Mesenchymal stem cell (in vitro differentiated cells and primary cell): ENCODE measurements at regions not wholly inside any gene's neighbourhood (a gene's known extent, or its start where the extent isn't known, plus 50 kb on each side); places are given as distances from the start of the nearest gene placed in this dataset.

Source experiments
- DNase-seq: peaks from one replicate; pipeline ENCODE4 v3.0.0-alpha.2; 2013
- H2AFZ ChIP-seq: one replicate; pipeline ENCODE4 v1.6.1; 2013; ENCODE audit warnings: low read depth, mild to moderate bottlenecking, control low read depth, inconsistent platforms, low read length, moderate library complexity
- H2AK5ac ChIP-seq: 2 replicates; pipeline ENCODE4 v1.6.1; 2013; ENCODE audit warnings: low read length, moderate library complexity, mild to moderate bottlenecking, inconsistent platforms; ENCODE audit not compliant: severe bottlenecking
- H2BK120ac ChIP-seq: one replicate; pipeline ENCODE4 v1.6.1; 2013; ENCODE audit warnings: low read depth, mild to moderate bottlenecking, inconsistent platforms, low read length, moderate library complexity
- H2BK12ac ChIP-seq, 2 experiments: one replicate each; pipeline ENCODE4 v1.6.1; 2013; ENCODE audit warnings: inconsistent platforms in 2 of 2, low read length in 2 of 2, mild to moderate bottlenecking in 2 of 2, moderate library complexity in 2 of 2, control low read depth in 1 of 2
- H2BK15ac ChIP-seq: one replicate; pipeline ENCODE4 v1.6.1; 2013; ENCODE audit warnings: mild to moderate bottlenecking, low read depth, inconsistent platforms; ENCODE audit not compliant: poor library complexity, severe bottlenecking
- H2BK5ac ChIP-seq: 2 replicates; pipeline ENCODE4 v1.6.1; 2013; ENCODE audit warnings: low read depth, mild to moderate bottlenecking, low read length, control low read depth, inconsistent platforms; ENCODE audit not compliant: poor library complexity, severe bottlenecking
- H3K14ac ChIP-seq, 2 experiments: one replicate each; pipeline ENCODE4 v1.6.1; 2013; ENCODE audit warnings: inconsistent platforms in 2 of 2, low read length in 2 of 2, control low read depth in 1 of 2, mild to moderate bottlenecking in 1 of 2, moderate library complexity in 1 of 2
- H3K18ac ChIP-seq, 2 experiments: one replicate each; pipeline ENCODE4 v1.6.1; 2013; ENCODE audit warnings: inconsistent platforms in 2 of 2, low read length in 2 of 2, control low read depth in 1 of 2, low read depth in 1 of 2, mild to moderate bottlenecking in 1 of 2
- H3K23ac ChIP-seq, 2 experiments: one replicate each; pipeline ENCODE4 v1.6.1; 2013; ENCODE audit warnings: inconsistent platforms in 2 of 2, low read length in 2 of 2, mild to moderate bottlenecking in 2 of 2, moderate library complexity in 2 of 2, control low read depth in 1 of 2
- H3K27ac ChIP-seq: 2 replicates; pipeline ENCODE4 v1.5.1; 2013; ENCODE audit warnings: mild to moderate bottlenecking, moderate library complexity, low read length, control low read depth, inconsistent platforms; ENCODE audit not compliant: poor library complexity, severe bottlenecking
- H3K27me3 ChIP-seq, 2 experiments: 2 replicates each; pipeline versions ENCODE4 v1.6.1 to v1.7.0; 2013; ENCODE audit warnings: low read length in 2 of 2, mild to moderate bottlenecking in 2 of 2, moderate library complexity in 2 of 2, control low read depth in 1 of 2, inconsistent platforms in 1 of 2; ENCODE audit not compliant: control insufficient read depth in 1 of 2, insufficient read depth in 1 of 2
- H3K36me3 ChIP-seq, 2 experiments: 2 replicates each; pipeline versions ENCODE4 v1.6.1 to v1.7.0; 2013; ENCODE audit warnings: low read length in 2 of 2, control low read depth in 1 of 2, inconsistent platforms in 1 of 2, low read depth in 1 of 2, mild to moderate bottlenecking in 1 of 2; ENCODE audit not compliant: insufficient read depth in 2 of 2, control insufficient read depth in 1 of 2
- H3K4ac ChIP-seq, 2 experiments: one replicate each; pipeline ENCODE4 v1.6.1; 2013; ENCODE audit warnings: inconsistent platforms in 2 of 2, low read length in 2 of 2, mild to moderate bottlenecking in 2 of 2, moderate library complexity in 2 of 2, control low read depth in 1 of 2, low read depth in 1 of 2
- H3K4me1 ChIP-seq: 2 replicates; pipeline ENCODE4 v1.6.1; 2013; ENCODE audit warnings: low read depth, low read length, control low read depth; ENCODE audit not compliant: control insufficient read depth, insufficient read depth
- H3K4me2 ChIP-seq: 2 replicates; pipeline ENCODE4 v1.6.1; 2013; ENCODE audit warnings: low read length, mild to moderate bottlenecking, inconsistent platforms; ENCODE audit not compliant: poor library complexity, severe bottlenecking
- H3K4me3 ChIP-seq, 2 experiments: 2 replicates each; pipeline versions ENCODE4 v1.5.1 to v1.7.0; 2013; ENCODE audit warnings: low read length in 2 of 2, mild to moderate bottlenecking in 2 of 2, control low read depth in 1 of 2, low read depth in 1 of 2; ENCODE audit not compliant: insufficient read depth in 1 of 2
- H3K79me1 ChIP-seq: replicated peaks from 2 replicates; pipeline ENCODE4 v1.6.1; 2013; ENCODE audit warnings: mild to moderate bottlenecking, control low read depth, low read length, inconsistent platforms; ENCODE audit not compliant: poor library complexity, severe bottlenecking
- H3K9ac ChIP-seq: 2 replicates; pipeline ENCODE4 v1.7.0; 2013; ENCODE audit warnings: mild to moderate bottlenecking, low read length, moderate library complexity
- H3K9me3 ChIP-seq: 2 replicates; pipeline ENCODE4 v1.7.0; 2013; ENCODE audit warnings: mild to moderate bottlenecking, low read length; ENCODE audit not compliant: control insufficient read depth
- H4K8ac ChIP-seq: one replicate; pipeline ENCODE4 v1.6.1; 2013; ENCODE audit warnings: inconsistent platforms, mild to moderate bottlenecking, low read length, moderate library complexity
- H4K91ac ChIP-seq: one replicate; pipeline ENCODE4 v1.6.1; 2013; ENCODE audit warnings: mild to moderate bottlenecking, low read length, inconsistent platforms
- WGBS: methylation state at CpG from one replicate; pipeline ENCODE4 v1.1.7; 2013; ENCODE audit warnings: mixed read lengths; 5-methylcytosine and 5-hydroxymethylcytosine counted together

- Histone ChIP-seq H3K4me3 (no peak overlapping the region), H3K27ac (no peak overlapping the region), H2BK5ac (no peak overlapping the region), H4K8ac (no peak overlapping the region), H3K4ac (no peak overlapping the region), H3K4me2 (no peak overlapping the region), H3K79me1 (no peaks in the 10 kb centered on the region), H3K23ac (no peak overlapping the region), H3K36me3 (no peaks in the 10 kb centered on the region), H2BK12ac (no peak overlapping the region), H2AFZ (no peak overlapping the region), H3K18ac (no peak overlapping the region), H3K4me1 (peaks cover 8% of the 10 kb centered on the region), H3K27me3 (no peaks in the 10 kb centered on the region), H2BK120ac (no peak overlapping the region), H2AK5ac (no peak overlapping the region), H3K9ac (peak overlapping the region; percentile 68), H2BK15ac (no peak overlapping the region), H4K91ac (no peak overlapping the region), H3K14ac (no peak overlapping the region), H3K9me3 (no peaks in the 10 kb centered on the region)
- WGBS: 100% methylated on average over 1 of the region's 2 CpGs
- DNase-seq: peak; percentile 61
Measured at GRCh38 chr7:142584765-142585164, 164.5 kb upstream of the PRSS1 start.

- Histone ChIP-seq H3K4me2 (peak overlapping the region; percentile 29), H4K8ac (no peak overlapping the region), H4K91ac (no peak overlapping the region), H3K9me3 (no peaks in the 10 kb centered on the region), H3K14ac (no peak overlapping the region), H3K18ac (peak overlapping the region in 1 of 2 experiments; percentile 51), H3K9ac (peak overlapping the region; percentile 68), H3K36me3 (no peaks in the 10 kb centered on the region), H3K4ac (no peak overlapping the region), H2BK12ac (no peak overlapping the region), H2AK5ac (no peak overlapping the region), H3K79me1 (no peaks in the 10 kb centered on the region), H2BK5ac (no peak overlapping the region), H3K4me3 (no peak overlapping the region), H3K23ac (no peak overlapping the region), H3K27me3 (no peaks in the 10 kb centered on the region), H2BK120ac (no peak overlapping the region), H3K4me1 (peaks cover 8% of the 10 kb centered on the region), H3K27ac (peak overlapping the region; percentile 79), H2AFZ (no peak overlapping the region), H2BK15ac (no peak overlapping the region)
- 44% methylated on average over 2 of the region's 2 CpGs for WGBS
- peak; percentile 90 for DNase-seq
Measured at GRCh38 chr7:142583446-142583845, 165.8 kb upstream of the PRSS1 start.

- H3K9ac ChIP-seq: no peak overlapping the region
- no peak overlapping the region for H4K8ac ChIP-seq
- H3K36me3 ChIP-seq: no peaks in the 10 kb centered on the region
- no CpG with 5 or more reads among the region's 3 CpGs for WGBS
- H2BK15ac ChIP-seq: no peak overlapping the region
- H3K4me2 ChIP-seq: no peak overlapping the region
- H3K27me3 ChIP-seq: no peaks in the 10 kb centered on the region
- H3K9me3 ChIP-seq: no peaks in the 10 kb centered on the region
- no peak overlapping the region for H3K23ac ChIP-seq
- H3K4ac ChIP-seq: no peak overlapping the region
- no peak overlapping the region for H2AFZ ChIP-seq
- H3K4me1 ChIP-seq: peaks cover 8% of the 10 kb centered on the region
- H3K79me1 ChIP-seq: no peaks in the 10 kb centered on the region
- no peak overlapping the region for H4K91ac ChIP-seq
- H3K14ac ChIP-seq: no peak overlapping the region
- no peak overlapping the region for H2BK12ac ChIP-seq
- H3K18ac ChIP-seq: no peak overlapping the region
- no peak overlapping the region for H3K27ac ChIP-seq
- no peak overlapping the region for H3K4me3 ChIP-seq
- no peak overlapping the region for H2AK5ac ChIP-seq
- DNase-seq: no peak
- no peak overlapping the region for H2BK120ac ChIP-seq
- no peak overlapping the region for H2BK5ac ChIP-seq
Measured at GRCh38 chr7:142582351-142582750, 166.9 kb upstream of the PRSS1 start.

- Histone ChIP-seq H2AK5ac (no peak overlapping the region), H3K4me2 (no peak overlapping the region), H4K8ac (no peak overlapping the region), H2BK12ac (no peak overlapping the region), H3K4me3 (no peak overlapping the region), H3K23ac (no peak overlapping the region), H3K36me3 (no peaks in the 10 kb centered on the region), H2BK15ac (no peak overlapping the region), H2AFZ (no peak overlapping the region), H3K79me1 (no peaks in the 10 kb centered on the region), H2BK5ac (no peak overlapping the region), H3K14ac (no peak overlapping the region), H3K4me1 (peaks cover 8% of the 10 kb centered on the region), H3K4ac (no peak overlapping the region), H3K18ac (peak overlapping the region in 1 of 2 experiments; percentile 1), H2BK120ac (no peak overlapping the region), H3K9me3 (no peaks in the 10 kb centered on the region), H3K9ac (no peak overlapping the region), H3K27ac (no peak overlapping the region), H4K91ac (no peak overlapping the region), H3K27me3 (no peaks in the 10 kb centered on the region)
- no peak for DNase-seq
- WGBS: 60% methylated on average over 4 of the region's 4 CpGs
Measured at GRCh38 chr7:142581341-142581740, 167.9 kb upstream of the PRSS1 start.
